LNCAP (cell line): ENCODE measurements at regions not wholly inside any gene's neighbourhood (a gene's known extent, or its start where the extent isn't known, plus 50 kb on each side); places are given as distances from the start of the nearest gene placed in this dataset.

ENCODE experiments used
- TF ChIP-seq, protein P1 (sequence below): fragments of 450-650 bp; IDR thresholded peaks from 2 replicates; pipeline ENCODE4 v1.5.1; 2017; ENCODE audit warnings: mild to moderate bottlenecking

DNA sequence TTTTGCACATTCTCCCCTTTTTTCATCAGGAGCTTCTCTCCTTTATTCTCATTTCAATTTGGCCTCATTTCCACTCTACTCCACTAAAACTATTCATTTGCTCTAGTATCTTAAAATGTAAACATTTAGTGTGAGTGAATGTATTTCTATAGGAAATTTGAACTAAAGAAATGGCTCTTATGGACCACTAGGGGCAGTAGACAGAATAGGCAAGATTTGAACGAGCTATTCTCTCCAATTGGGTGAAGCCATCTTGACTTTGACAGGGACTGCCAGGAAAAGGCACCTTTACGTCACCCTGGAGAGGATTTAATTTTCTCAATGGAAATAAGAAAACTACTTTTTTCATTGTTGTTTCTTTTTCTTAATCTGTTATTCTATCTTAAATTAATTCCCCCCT is 666.3 kb downstream of the DNAH5 start:
- TF ChIP-seq, protein P1, sequence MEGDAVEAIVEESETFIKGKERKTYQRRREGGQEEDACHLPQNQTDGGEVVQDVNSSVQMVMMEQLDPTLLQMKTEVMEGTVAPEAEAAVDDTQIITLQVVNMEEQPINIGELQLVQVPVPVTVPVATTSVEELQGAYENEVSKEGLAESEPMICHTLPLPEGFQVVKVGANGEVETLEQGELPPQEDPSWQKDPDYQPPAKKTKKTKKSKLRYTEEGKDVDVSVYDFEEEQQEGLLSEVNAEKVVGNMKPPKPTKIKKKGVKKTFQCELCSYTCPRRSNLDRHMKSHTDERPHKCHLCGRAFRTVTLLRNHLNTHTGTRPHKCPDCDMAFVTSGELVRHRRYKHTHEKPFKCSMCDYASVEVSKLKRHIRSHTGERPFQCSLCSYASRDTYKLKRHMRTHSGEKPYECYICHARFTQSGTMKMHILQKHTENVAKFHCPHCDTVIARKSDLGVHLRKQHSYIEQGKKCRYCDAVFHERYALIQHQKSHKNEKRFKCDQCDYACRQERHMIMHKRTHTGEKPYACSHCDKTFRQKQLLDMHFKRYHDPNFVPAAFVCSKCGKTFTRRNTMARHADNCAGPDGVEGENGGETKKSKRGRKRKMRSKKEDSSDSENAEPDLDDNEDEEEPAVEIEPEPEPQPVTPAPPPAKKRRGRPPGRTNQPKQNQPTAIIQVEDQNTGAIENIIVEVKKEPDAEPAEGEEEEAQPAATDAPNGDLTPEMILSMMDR, result peak; percentile 64

DNA sequence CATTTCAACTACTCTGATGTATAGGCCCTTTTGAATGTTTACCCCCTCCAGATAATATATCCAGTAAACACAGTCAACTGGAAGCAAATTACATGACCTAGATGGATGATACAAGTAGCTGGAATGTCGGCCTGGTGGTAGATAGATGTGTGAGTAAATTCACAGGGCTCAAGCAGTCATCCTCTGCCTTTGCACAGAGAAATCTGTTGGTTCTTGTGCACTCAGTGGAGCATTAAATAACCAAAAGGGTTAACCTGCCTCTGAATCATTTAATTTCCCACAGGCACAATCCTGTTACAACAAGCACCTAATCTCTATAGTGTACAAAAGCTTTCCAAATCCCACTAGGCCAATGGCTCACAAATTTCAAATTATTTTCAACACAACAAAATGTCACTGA is 668.3 kb downstream of the DNAH5 start:
- TF ChIP-seq, protein P1, result no peak

DNA sequence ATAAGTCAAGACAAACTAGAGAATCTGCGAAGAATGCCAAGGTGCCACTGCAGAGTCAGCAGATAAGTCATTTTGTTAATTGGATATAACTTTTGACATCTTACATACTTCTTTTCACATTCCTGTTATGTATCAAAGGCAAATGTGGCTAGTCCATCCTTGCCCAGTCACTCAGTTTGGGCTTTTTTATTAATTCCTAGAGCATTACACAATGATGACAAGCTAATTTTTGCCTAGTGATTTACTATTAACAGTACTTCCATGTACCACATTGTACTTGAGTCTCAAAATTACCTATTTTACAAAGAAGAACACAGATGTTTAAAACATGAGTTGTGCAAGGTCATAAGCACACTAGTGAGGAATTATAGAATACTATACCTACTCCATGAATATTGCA is 680.8 kb downstream of the DNAH5 start:
- TF ChIP-seq, protein P1, result no peak

DNA sequence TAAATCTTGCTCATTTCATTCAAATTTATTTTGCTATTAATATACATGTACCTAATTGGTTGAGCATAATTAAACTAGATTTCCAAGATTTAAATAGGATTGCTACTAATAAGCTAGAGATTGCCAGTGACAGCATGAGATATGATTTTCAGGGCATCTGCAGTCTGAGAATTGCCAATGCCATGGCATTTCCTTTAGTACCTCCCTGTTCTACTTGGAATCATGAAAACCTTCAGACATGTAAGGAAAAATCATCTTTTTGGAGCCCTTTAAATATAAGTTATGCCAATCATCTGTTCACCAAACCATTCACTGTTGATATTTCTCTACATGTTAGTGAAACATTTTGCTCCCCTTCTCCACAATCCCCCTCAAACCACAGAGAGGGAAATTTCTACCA is 691.4 kb downstream of the DNAH5 start:
- TF ChIP-seq, protein P1, result no peak

DNA sequence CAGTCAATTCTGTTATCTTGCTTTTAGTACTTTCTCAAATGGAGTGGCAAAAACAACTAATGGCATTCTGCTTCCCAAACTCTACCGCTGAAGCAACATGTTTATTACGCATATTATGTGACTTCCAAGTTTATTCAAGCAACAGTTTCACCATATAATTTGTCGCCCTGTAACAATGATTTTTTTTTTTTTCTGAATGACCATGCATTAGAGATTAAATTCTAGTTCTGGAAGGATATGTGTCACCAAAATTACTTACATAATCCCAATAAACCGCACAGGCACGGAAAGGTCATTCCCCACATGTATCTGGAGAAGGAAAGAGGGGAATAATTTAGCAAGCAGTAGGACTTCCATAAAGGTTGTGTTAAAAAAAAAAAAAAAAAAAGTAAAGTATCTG is 691.8 kb downstream of the DNAH5 start:
- TF ChIP-seq, protein P1, result no peak

DNA sequence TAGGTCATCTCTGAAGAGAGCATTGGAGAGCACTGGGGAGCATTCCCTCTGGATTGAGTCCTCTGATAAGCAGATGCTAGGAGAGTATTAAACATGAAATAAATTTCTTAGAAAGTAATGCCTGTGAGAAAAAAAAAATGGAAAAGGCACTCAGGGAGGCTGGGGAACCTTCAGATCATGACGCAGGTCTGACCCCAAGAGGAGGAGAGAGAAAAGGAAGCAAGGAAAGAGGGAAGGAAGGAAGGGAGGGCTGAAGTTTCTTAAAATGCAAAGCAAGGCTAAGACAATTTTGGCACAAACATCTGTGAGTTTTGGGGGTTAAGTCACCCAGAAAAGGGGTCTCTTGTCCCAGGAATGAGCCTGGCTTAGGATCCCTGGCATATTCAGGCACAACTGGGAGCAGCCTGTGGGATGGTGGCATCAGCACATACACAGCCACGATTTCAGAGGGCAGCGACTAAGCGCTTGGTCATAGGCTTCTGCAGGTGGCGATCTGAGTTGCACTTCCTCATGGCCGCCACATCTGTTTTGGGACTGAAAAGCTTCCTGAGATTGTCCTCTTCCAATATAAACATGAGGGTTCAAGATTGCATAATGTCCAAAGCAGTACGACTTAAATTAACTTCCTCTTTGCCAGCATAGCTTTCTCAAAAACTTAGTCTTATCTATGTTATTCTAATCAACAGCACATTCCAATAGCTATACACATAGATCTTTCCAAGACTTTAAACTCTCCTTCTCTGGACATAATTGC is 692.7 kb downstream of the DNAH5 start:
- TF ChIP-seq, protein P1, result no peak

DNA sequence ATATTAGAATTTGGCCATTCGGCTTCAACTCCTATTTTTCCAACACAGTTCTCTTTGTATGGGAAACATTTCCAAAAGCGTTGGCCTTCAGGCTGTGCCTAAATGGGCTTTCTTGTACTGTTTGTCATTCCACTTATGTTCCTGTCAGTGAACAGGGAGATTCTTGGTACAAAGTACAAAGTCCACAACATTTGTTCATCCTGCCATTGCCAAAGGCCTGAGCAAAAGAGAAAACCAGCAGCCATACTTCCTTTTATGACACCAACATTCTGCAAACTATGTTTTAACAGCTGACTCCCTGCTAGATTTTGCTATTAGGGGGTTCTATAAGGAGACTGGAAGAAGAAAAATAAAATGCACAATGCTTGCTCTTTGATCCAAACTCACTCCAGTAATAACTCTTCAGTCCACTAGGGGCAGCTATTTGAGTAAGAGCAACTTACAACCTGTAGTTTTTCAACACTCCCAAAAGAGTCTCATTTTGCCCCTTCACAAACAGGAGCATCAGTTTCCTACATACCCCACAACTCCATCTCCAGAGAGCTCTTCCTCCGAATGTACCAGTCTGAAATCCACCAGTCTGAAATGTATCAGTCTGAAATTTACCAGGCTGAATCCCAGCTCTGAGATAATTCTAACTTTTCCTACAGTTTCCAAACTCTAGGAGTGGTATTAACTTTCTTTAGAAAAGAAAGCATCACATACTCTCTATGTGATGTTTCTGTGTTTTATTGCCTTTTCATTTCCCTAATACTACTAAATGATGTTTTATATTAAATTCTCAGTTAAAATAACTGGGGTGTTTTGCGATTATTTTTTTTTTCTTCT is 693.8 kb downstream of the DNAH5 start:
- TF ChIP-seq, protein P1, result peak; percentile 72
